ENCODE measurements at regions not wholly inside any gene's neighbourhood (a gene's known extent, or its start where the extent isn't known, plus 50 kb on each side); places are given as distances from the start of the nearest gene placed in this dataset.

- DNase-seq (ENCODE audit: low read depth in 2 of 2, low spot score in 1 of 2): no peak
Observed at GRCh38 chr18:24731981-24732380, 271.5 kb downstream of the HRH4 start.

GRCh38 chr18:24734058-24734457, 273.6 kb downstream of the HRH4 start:
- DNase-seq (ENCODE audit: low read depth in 2 of 2, low spot score in 1 of 2): no peak

GRCh38 chr18:24735624-24736231, 275.3 kb downstream of the HRH4 start:
- no peak for DNase-seq (ENCODE audit: low read depth in 2 of 2, low spot score in 1 of 2)

GRCh38 chr18:24736662-24737330, 276.4 kb downstream of the HRH4 start:
- no peak for DNase-seq (ENCODE audit: low read depth in 2 of 2, low spot score in 1 of 2)

GRCh38 chr18:24740829-24741228, 280.4 kb downstream of the HRH4 start:
- no peak for DNase-seq (ENCODE audit: low read depth in 2 of 2, low spot score in 1 of 2)

GRCh38 chr18:24741321-24741720, 280.9 kb downstream of the HRH4 start:
- no peak for DNase-seq (ENCODE audit: low read depth in 2 of 2, low spot score in 1 of 2)

- DNase-seq (ENCODE audit: low read depth in 2 of 2, low spot score in 1 of 2): no peak
Observed at GRCh38 chr18:24741965-24742724, 281.7 kb downstream of the HRH4 start.

GRCh38 chr18:24754583-24755253, 294.3 kb downstream of the HRH4 start:
- no peak for DNase-seq (ENCODE audit: low read depth in 2 of 2, low spot score in 1 of 2)

GRCh38 chr18:24756385-24756784, 295.9 kb downstream of the HRH4 start:
- DNase-seq (ENCODE audit: low read depth in 2 of 2, low spot score in 1 of 2): no peak

GRCh38 chr18:24757134-24757533, 296.7 kb downstream of the HRH4 start:
- DNase-seq (ENCODE audit: low read depth in 2 of 2, low spot score in 1 of 2): no peak

- no peak for DNase-seq (ENCODE audit: low read depth in 2 of 2, low spot score in 1 of 2)
Observed at GRCh38 chr18:24761765-24762164, 301.3 kb downstream of the HRH4 start.

- DNase-seq (ENCODE audit: low read depth in 2 of 2, low spot score in 1 of 2): no peak
Observed at GRCh38 chr18:24762511-24762910, 302.1 kb downstream of the HRH4 start.

- DNase-seq (ENCODE audit: low read depth in 2 of 2, low spot score in 1 of 2): no peak
Observed at GRCh38 chr18:24763765-24764513, 303.5 kb downstream of the HRH4 start.

- DNase-seq (ENCODE audit: low read depth in 2 of 2, low spot score in 1 of 2): no peak
Observed at GRCh38 chr18:24764766-24765165, 304.3 kb downstream of the HRH4 start.

- no peak for DNase-seq (ENCODE audit: low read depth in 2 of 2, low spot score in 1 of 2)
Observed at GRCh38 chr18:24766376-24766775, 305.9 kb downstream of the HRH4 start.

- DNase-seq (ENCODE audit: low read depth in 2 of 2, low spot score in 1 of 2): no peak
Observed at GRCh38 chr18:24770311-24771024, 310.0 kb downstream of the HRH4 start.

GRCh38 chr18:24771300-24771699, 310.9 kb downstream of the HRH4 start:
- DNase-seq (ENCODE audit: low read depth in 2 of 2, low spot score in 1 of 2): no peak

GRCh38 chr18:24773101-24773500, 312.7 kb downstream of the HRH4 start:
- no peak for DNase-seq (ENCODE audit: low read depth in 2 of 2, low spot score in 1 of 2)

GRCh38 chr18:24776019-24776418, 315.6 kb downstream of the HRH4 start:
- DNase-seq (ENCODE audit: low read depth in 2 of 2, low spot score in 1 of 2): no peak

GRCh38 chr18:24778810-24779418, 318.5 kb downstream of the HRH4 start:
- DNase-seq (ENCODE audit: low read depth in 2 of 2, low spot score in 1 of 2): no peak

Measured in stimulated activated CD8-positive, alpha-beta memory T cell treated with anti-CD3 and anti-CD28 coated beads, Interleukin-4, amount 100 ng/mL, for 1 hour (primary cell).